HG03139 (cell line): ENCODE measurements at regions not wholly inside any gene's neighbourhood (a gene's known extent, or its start where the extent isn't known, plus 50 kb on each side); places are given as distances from the start of the nearest gene placed in this dataset.
"Not testable (repeated sequence)": the region's sequence is repeated elsewhere in the genome, so short reads cannot be mapped to it uniquely, and the experiment has no call there.

ENCODE experiments used
- ATAC-seq: cut with Tn5 transposase; IDR thresholded peaks from one replicate; pipeline ENCODE4 v1.9.1; 2021; ENCODE audit not compliant: unreplicated experiment

- ATAC-seq: not testable (repeated sequence)
Observed at GRCh38 chr9:63813391-63814021, 1471.5 kb downstream of the FOXD4L5 start.

- peak; percentile 59 for ATAC-seq
Observed at GRCh38 chr9:63812822-63813221, 1472.2 kb downstream of the FOXD4L5 start.

GRCh38 chr9:63804205-63804604 lies 1480.8 kb downstream of the FOXD4L5 start:
- ATAC-seq: not testable (repeated sequence)

- ATAC-seq: not testable (repeated sequence)
Observed at GRCh38 chr9:63794081-63794685, 1490.8 kb downstream of the FOXD4L5 start.

GRCh38 chr9:63787454-63787853 lies 1497.6 kb downstream of the FOXD4L5 start:
- not testable (repeated sequence) for ATAC-seq

GRCh38 chr9:63785059-63785458 lies 1500.0 kb downstream of the FOXD4L5 start:
- ATAC-seq: not testable (repeated sequence)

- not testable (repeated sequence) for ATAC-seq
Observed at GRCh38 chr9:63784421-63784820, 1500.6 kb downstream of the FOXD4L5 start.

GRCh38 chr9:63781817-63782439 lies 1503.1 kb downstream of the FOXD4L5 start:
- ATAC-seq: peak; percentile 39

GRCh38 chr9:63781390-63781789 lies 1503.6 kb downstream of the FOXD4L5 start:
- peak; percentile 97 for ATAC-seq

- ATAC-seq: not testable (repeated sequence)
Observed at GRCh38 chr9:63776220-63776619, 1508.8 kb downstream of the FOXD4L5 start.

GRCh38 chr9:63775092-63775426 lies 1510.0 kb downstream of the FOXD4L5 start:
- not testable (repeated sequence) for ATAC-seq

- not testable (repeated sequence) for ATAC-seq
Observed at GRCh38 chr9:63774369-63775091, 1510.5 kb downstream of the FOXD4L5 start.

- ATAC-seq: not testable (repeated sequence)
Observed at GRCh38 chr9:63762230-63762629, 1522.8 kb downstream of the FOXD4L5 start.

GRCh38 chr9:63729021-63729420 lies 1556.0 kb downstream of the FOXD4L5 start:
- ATAC-seq: not testable (repeated sequence)

- ATAC-seq: no peak
Observed at GRCh38 chr9:63728287-63728686, 1556.7 kb downstream of the FOXD4L5 start.

- not testable (repeated sequence) for ATAC-seq
Observed at GRCh38 chr9:63708285-63708684, 1576.7 kb downstream of the FOXD4L5 start.

- ATAC-seq: not testable (repeated sequence)
Observed at GRCh38 chr9:63704456-63704855, 1580.6 kb downstream of the FOXD4L5 start.

GRCh38 chr9:63703670-63704069 lies 1581.3 kb downstream of the FOXD4L5 start:
- ATAC-seq: not testable (repeated sequence)

GRCh38 chr9:63703138-63703665 lies 1581.8 kb downstream of the FOXD4L5 start:
- not testable (repeated sequence) for ATAC-seq
